Loucy (cell line): ENCODE measurements at regions not wholly inside any gene's neighbourhood (a gene's known extent, or its start where the extent isn't known, plus 50 kb on each side); places are given as distances from the start of the nearest gene placed in this dataset.

Experiments used
- H2AFZ ChIP-seq: fragments of 200-600 bp; sonication (generic); 2 replicates; pipeline ENCODE4 v1.6.0; 2016; ENCODE audit warnings: antibody characterized with exemption, mild to moderate bottlenecking, low read length, moderate library complexity
- H3F3A ChIP-seq: fragments of 200-600 bp; 2 replicates; pipeline ENCODE4 v1.6.0; 2016; ENCODE audit warnings: antibody characterized with exemption, low read depth, mild to moderate bottlenecking
- H3K27me3 ChIP-seq: fragments of 200-600 bp; sonication (generic); 2 replicates; pipeline ENCODE4 v1.6.1; 2014; ENCODE audit warnings: low read length, mild to moderate bottlenecking; ENCODE audit not compliant: insufficient read depth, poor library complexity, severe bottlenecking
- H3K36me3 ChIP-seq: fragments of 200-600 bp; sonication (generic); 2 replicates; pipeline ENCODE4 v1.6.1; 2016; ENCODE audit warnings: low read length; ENCODE audit not compliant: insufficient read depth
- H3K4me1 ChIP-seq: fragments of 200-600 bp; sonication (generic); 2 replicates; pipeline ENCODE4 v1.5.1; 2014; ENCODE audit warnings: low read length, mild to moderate bottlenecking; ENCODE audit not compliant: insufficient read depth, poor library complexity, severe bottlenecking
- H3K4me2 ChIP-seq: fragments of 200-600 bp; sonication (generic); 2 replicates; pipeline ENCODE4 v1.6.0; 2014; ENCODE audit warnings: antibody characterized with exemption, low read length, low read depth, mild to moderate bottlenecking; ENCODE audit not compliant: poor library complexity, severe bottlenecking
- H3K4me3 ChIP-seq: fragments of 200-600 bp; sonication (generic); 2 replicates; pipeline ENCODE4 v1.5.1; 2014; ENCODE audit warnings: low read length, mild to moderate bottlenecking, mixed read lengths; ENCODE audit not compliant: poor library complexity, severe bottlenecking
- H3K79me2 ChIP-seq: fragments of 200-600 bp; sonication (generic); 2 replicates; pipeline ENCODE4 v1.6.1; 2014; ENCODE audit warnings: low read length; ENCODE audit not compliant: insufficient read depth
- H3K9ac ChIP-seq: fragments of 200-600 bp; sonication (generic); 2 replicates; pipeline ENCODE4 v1.6.0; 2014; ENCODE audit warnings: mild to moderate bottlenecking, low read depth, low read length, moderate library complexity; ENCODE audit not compliant: poor library complexity, severe bottlenecking
- H3K9me2 ChIP-seq: fragments of 200-600 bp; sonication (generic); replicated peaks from 2 replicates; pipeline ENCODE4 v1.6.1; 2016; ENCODE audit warnings: low read depth, low read length, mixed read lengths
- H3K9me3 ChIP-seq: fragments of 200-600 bp; sonication (generic); 2 replicates; pipeline ENCODE4 v1.6.1; 2014; ENCODE audit warnings: mild to moderate bottlenecking, antibody characterized with exemption, low read length, low read depth; ENCODE audit not compliant: insufficient read depth
- H4K20me1 ChIP-seq: fragments of 200-600 bp; sonication (generic); 2 replicates; pipeline ENCODE4 v1.6.0; 2014; ENCODE audit warnings: antibody characterized with exemption, low read length, mild to moderate bottlenecking; ENCODE audit not compliant: insufficient read depth, poor library complexity, severe bottlenecking
- EZH2phosphoT487 ChIP-seq: fragments of 200-600 bp; IDR thresholded peaks from 2 replicates; pipeline ENCODE4 v1.6.1; 2018; ENCODE audit warnings: antibody characterized with exemption, mild to moderate bottlenecking, moderate library complexity, borderline replicate concordance
- TF ChIP-seq, protein P1 (sequence below): fragments of 200-600 bp; sonication (generic); conservative IDR thresholded peaks from 2 replicates; pipeline ENCODE4 v1.5.1; 2014; ENCODE audit warnings: mild to moderate bottlenecking, antibody characterized with exemption, low read length

DNA sequence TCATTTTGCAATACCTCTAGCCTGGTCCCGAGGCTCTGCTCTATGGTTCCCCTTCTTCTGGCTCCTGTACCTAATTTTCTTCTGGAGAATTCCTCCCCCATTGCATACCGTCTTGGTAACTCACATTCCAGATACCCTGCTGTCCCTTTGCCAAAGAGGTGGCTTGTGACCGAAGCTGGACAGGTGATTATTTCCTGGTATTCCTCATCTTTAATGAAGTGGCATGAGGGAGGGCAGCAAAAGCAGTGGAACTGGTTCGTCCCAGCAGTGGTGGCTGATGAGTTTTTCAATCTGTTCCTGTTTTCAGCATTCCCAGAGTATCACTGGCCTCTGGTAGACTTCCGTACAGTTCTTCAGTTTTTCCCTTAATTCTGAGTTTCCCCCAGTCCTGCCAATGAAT is 186.2 kb upstream of the CADPS start:
- H3K9me2 ChIP-seq, result no peaks in the 10 kb centered on the region
- no peaks in the 10 kb centered on the region for H3K27me3 ChIP-seq
- H2AFZ ChIP-seq, result no peak overlapping the region
- no peaks in the 10 kb centered on the region for H3F3A ChIP-seq
- no peak overlapping the region for H3K4me3 ChIP-seq
- no peaks in the 10 kb centered on the region for H3K79me2 ChIP-seq
- no peak overlapping the region for H3K4me2 ChIP-seq
- H3K9ac ChIP-seq, result no peak overlapping the region
- TF ChIP-seq, protein P1, sequence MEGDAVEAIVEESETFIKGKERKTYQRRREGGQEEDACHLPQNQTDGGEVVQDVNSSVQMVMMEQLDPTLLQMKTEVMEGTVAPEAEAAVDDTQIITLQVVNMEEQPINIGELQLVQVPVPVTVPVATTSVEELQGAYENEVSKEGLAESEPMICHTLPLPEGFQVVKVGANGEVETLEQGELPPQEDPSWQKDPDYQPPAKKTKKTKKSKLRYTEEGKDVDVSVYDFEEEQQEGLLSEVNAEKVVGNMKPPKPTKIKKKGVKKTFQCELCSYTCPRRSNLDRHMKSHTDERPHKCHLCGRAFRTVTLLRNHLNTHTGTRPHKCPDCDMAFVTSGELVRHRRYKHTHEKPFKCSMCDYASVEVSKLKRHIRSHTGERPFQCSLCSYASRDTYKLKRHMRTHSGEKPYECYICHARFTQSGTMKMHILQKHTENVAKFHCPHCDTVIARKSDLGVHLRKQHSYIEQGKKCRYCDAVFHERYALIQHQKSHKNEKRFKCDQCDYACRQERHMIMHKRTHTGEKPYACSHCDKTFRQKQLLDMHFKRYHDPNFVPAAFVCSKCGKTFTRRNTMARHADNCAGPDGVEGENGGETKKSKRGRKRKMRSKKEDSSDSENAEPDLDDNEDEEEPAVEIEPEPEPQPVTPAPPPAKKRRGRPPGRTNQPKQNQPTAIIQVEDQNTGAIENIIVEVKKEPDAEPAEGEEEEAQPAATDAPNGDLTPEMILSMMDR, result no peak
- no peak for TF ChIP-seq EZH2phosphoT487
- H3K9me3 ChIP-seq, result no peaks in the 10 kb centered on the region
- no peaks in the 10 kb centered on the region for H3K4me1 ChIP-seq
- H3K36me3 ChIP-seq, result no peaks in the 10 kb centered on the region
- no peaks in the 10 kb centered on the region for H4K20me1 ChIP-seq

DNA sequence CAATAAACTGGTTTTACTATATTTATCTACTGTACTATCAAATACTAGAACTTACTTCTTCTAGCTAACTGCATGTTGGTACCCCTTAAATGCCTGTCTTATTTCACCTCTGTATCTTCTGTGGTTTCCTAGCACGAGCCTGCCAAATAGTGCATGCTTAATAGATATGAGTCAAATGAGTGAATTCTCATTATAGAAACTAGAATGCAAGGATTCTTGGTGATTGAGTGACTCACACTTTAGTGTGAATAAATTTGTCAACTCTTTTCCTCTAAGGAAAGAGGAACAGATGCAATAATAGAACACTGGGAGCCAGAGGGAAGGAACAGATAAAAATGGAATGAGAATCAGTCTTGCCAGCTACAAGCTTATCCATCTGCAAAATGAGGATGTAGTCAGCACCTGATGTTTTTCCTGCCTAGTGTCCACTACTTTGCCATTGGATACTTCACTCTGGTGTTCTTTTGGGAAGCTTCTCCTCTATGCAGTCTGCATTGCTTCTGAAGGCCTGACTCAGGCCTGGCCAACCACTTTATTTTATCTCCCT is 189.1 kb upstream of the CADPS start:
- Histone ChIP-seq H3K27me3 (no peaks in the 10 kb centered on the region), H4K20me1 (no peaks in the 10 kb centered on the region), H3K4me2 (no peak overlapping the region), H3K9ac (no peak overlapping the region), H3K9me3 (no peaks in the 10 kb centered on the region), H3K4me3 (no peak overlapping the region), H3F3A (no peaks in the 10 kb centered on the region), H3K79me2 (no peaks in the 10 kb centered on the region), H3K4me1 (no peaks in the 10 kb centered on the region), H2AFZ (no peak overlapping the region), H3K9me2 (no peaks in the 10 kb centered on the region), H3K36me3 (no peaks in the 10 kb centered on the region)
- TF ChIP-seq, protein P1, result no peak
- no peak for TF ChIP-seq EZH2phosphoT487

DNA sequence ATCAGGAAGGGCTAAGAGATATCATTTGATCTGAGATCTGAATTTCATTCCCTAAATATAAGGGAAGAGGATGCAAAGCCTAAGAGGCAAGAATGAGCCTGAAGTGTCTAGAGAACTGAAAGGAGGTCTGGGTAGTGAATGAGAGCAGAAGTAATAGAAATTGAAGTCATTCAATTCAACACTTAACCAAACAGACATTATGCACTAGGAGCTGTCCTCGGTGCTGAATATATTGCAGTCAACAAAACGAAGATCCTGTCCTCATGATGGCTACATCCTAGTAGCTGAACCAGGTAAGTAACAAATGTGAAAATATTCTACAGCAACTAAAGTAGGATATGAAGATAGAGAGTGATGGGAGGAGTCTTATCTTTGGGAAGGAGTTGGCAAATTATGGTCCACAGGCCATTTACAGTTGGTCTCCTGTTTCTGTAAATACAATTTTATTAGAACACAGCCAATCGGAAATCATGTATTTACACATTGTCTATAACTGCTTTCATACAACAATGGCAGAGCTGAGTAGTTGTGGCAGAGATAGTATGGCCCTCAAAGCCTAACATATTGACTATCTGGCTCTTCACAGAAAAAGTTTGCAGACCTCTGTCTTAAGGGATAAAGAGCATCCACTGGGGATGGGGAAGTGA is 192.9 kb upstream of the CADPS start:
- no peaks in the 10 kb centered on the region for H4K20me1 ChIP-seq
- no peaks in the 10 kb centered on the region for H3F3A ChIP-seq
- no peaks in the 10 kb centered on the region for H3K79me2 ChIP-seq
- no peaks in the 10 kb centered on the region for H3K9me3 ChIP-seq
- H3K9ac ChIP-seq, result no peak overlapping the region
- no peaks in the 10 kb centered on the region for H3K9me2 ChIP-seq
- no peaks in the 10 kb centered on the region for H3K36me3 ChIP-seq
- H3K4me1 ChIP-seq, result no peaks in the 10 kb centered on the region
- H2AFZ ChIP-seq, result no peak overlapping the region
- no peak for TF ChIP-seq EZH2phosphoT487
- TF ChIP-seq, protein P1, result no peak
- H3K4me2 ChIP-seq, result no peak overlapping the region
- no peak overlapping the region for H3K4me3 ChIP-seq
- no peaks in the 10 kb centered on the region for H3K27me3 ChIP-seq
